CD4-positive, alpha-beta T cell treated with Interleukin-1 beta for 1 hour (primary cell): ENCODE measurements at regions not wholly inside any gene's neighbourhood (a gene's known extent, or its start where the extent isn't known, plus 50 kb on each side); places are given as distances from the start of the nearest gene placed in this dataset.

Source experiments
- DNase-seq, 2 donors: peaks; one replicate each; pipeline ENCODE4 v3.0.0-alpha.2; 2020 to 2022

- DNase-seq = no peak
Observed at GRCh38 chr2:122949523-122949922, 1075.6 kb upstream of the CNTNAP5 start.

- DNase-seq = no peak
Observed at GRCh38 chr2:122955776-122956175, 1069.3 kb upstream of the CNTNAP5 start.

DNA sequence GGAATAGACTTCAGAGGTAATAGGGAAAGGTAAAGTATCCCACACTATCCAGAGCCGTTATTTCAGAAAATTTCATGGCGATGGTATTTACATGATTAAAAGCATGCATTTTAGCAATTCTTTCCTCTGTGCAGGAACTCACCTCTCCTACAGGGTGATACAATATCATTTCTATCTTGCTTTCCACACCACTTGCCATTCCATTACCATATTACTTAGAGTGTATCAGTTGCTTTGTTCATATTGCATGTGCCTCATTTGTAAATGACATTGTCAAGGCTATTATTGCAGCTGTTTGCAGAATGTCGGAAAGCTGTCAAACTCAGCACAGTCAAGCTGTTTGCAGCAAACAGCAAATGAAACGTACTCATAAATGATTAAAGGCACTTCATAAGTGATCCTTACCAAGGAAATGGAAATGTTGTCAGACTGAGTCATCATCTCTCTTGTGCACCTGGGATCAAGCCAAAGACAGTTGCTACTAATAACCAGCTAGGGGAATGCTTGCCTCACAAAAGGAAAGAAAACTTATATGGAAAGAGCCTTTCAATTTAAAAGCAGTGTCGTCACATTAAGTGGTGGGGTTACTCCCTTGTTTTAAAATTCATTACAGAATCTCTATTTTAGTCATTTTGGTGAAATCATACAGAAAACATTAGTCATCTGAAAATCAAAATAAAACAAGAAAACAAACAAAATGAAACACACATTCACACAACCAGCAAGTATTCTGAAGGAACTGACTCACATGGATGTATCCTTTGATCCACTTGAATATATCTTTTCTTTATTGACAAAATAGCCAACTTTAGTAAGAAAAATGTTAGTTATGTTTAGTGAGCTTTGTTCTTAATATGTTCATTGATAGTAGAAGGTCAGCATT is 1064.1 kb upstream of the CNTNAP5 start:
- DNase-seq = no peak

DNA sequence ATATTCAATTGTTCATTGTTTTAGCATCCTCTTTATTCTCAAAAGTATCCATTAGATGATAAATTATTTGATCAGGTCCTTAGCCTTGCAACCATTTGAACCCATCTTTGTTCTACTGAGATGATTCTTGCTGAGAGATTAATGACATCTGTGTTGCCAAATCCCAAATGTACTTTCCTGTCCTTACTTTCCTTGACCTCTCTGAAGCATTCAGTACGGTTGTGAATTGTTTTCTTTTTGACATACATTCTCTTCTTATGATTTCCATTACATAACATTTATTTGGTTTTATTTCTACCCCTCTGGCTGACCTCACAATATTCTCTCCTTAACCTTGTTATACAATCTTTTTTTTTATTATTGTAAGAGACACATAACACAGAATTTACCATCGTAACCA is 1058.6 kb upstream of the CNTNAP5 start:
- DNase-seq = no peak

DNA sequence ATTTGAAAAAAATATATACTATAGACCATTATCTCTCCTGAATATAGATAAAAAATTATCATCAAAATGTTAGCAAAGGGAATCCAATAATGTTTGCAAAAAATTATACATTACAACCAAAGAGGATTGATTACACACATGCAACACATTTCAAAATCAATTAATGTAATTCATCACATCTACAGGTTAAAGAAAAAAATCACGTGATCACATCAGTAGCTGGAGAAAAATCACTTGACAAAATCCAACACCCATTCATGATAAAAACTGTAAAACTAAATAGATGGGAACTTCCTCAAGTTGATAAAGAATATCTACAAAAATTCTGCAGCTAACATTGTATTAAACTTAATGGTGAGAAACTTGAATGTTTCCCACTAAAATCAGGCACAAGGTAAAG is 1047.5 kb upstream of the CNTNAP5 start:
- DNase-seq = no peak

DNA sequence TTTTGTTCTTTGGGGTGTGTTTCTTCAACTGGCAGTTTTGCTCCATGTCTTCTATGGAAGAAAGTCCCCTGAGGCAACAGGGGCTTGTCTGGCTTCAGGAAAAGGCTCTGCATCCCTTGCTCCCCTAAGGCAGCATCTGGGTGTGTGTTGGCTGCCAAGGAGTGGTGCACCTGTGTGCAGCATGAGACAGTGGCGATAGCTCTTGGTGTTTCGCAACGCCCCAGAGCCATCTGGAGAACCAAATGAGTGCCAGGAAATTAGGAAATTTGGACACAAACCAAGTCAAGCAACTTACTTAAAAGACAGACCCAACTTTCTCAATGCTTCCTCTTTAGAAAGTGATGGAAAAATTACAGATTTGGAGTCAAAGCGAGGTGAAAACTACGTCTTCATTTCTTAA is 1044.4 kb upstream of the CNTNAP5 start:
- no peak for DNase-seq

DNA sequence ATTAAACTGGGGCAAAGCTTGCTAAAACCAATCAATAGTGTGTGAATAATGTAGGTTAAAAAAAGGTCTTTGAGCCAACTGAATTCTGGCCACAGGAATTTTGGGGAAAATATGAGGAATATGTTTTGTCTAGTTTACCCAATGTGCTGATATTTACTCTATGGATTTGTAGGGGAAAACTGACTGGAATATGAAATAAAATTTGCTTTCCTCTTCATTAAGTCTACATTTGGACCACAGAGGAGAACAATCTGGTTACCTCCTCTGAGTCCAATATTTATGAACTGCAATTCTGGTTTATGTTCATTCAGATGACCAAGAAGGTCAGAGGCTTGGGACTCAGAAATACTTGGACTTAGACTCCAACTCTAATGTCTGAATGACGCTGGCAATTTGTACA is 1042.2 kb upstream of the CNTNAP5 start:
- DNase-seq = no peak

- no peak for DNase-seq
Observed at GRCh38 chr2:122988395-122989221, 1036.5 kb upstream of the CNTNAP5 start.

- DNase-seq = no peak
Observed at GRCh38 chr2:122993592-122993991, 1031.5 kb upstream of the CNTNAP5 start.

- no peak for DNase-seq
Observed at GRCh38 chr2:122999258-122999657, 1025.8 kb upstream of the CNTNAP5 start.

DNA sequence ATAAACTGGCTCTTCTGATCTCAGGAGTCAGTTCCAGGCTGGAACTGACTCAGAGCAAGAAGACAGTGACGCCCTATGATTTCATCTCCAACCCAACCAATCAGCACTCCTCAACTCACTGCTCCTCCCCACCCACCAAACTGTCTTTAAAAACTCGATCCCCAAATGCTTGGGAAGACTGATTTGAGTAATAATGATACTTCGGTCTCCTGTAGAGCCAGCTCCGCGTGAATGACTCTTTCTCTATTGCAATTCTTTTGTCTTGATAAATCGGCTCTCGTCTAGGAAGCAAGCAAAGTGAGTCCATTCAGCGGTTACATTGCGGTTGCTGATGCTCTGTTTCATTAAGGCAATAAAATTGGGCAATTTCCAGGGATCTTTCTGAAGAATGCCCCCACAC is 1025.3 kb upstream of the CNTNAP5 start:
- no peak for DNase-seq

- no peak for DNase-seq
Observed at GRCh38 chr2:123002660-123003248, 1022.3 kb upstream of the CNTNAP5 start.

- no peak for DNase-seq
Observed at GRCh38 chr2:123015186-123015585, 1009.9 kb upstream of the CNTNAP5 start.

- no peak for DNase-seq
Observed at GRCh38 chr2:123035541-123035940, 989.5 kb upstream of the CNTNAP5 start.

GRCh38 chr2:123036300-123036699 is 988.8 kb upstream of the CNTNAP5 start:
- no peak for DNase-seq

GRCh38 chr2:123040506-123040905 is 984.6 kb upstream of the CNTNAP5 start:
- DNase-seq = no peak

DNA sequence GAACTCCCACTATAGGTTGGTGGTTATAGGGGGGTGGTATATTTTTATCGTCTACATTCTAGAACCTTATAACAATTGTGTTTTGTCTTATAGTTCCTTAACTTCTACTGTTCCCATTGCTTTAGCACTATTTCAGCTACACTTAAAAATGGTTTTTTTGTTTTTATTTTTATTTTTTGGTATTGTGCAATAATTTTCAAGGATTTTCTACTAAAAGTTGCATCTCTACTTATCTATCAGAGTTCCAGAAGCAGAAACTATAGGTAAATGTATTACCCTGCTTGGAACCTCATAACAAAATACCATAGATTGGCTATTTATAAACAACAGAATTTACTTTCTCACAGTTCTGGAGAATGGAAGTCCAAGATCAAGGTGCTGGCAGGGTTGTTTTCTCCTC is 981.6 kb upstream of the CNTNAP5 start:
- DNase-seq = no peak

- DNase-seq = no peak
Observed at GRCh38 chr2:123045713-123046112, 979.4 kb upstream of the CNTNAP5 start.

GRCh38 chr2:123047186-123047585 is 977.9 kb upstream of the CNTNAP5 start:
- no peak for DNase-seq

DNA sequence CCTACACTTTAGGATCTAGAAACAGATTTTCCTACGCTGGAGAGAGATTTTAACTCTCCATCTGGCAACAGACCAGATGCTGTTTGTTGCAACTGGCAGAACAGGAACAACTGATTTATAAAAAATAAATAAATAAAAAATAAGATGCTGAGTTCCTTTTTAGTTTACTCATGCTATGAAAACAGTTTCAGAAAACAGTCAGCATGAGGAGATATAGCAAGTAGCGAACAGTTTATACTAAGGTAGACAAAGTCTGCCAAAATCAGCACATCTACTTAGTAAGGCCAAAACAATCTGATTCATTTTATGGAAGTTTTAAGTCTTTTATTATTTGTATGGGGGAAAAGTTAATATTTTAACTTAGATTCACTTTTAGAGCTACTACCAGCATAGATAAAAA is 974.0 kb upstream of the CNTNAP5 start:
- DNase-seq = no peak

- DNase-seq = no peak
Observed at GRCh38 chr2:123061534-123061933, 963.6 kb upstream of the CNTNAP5 start.

- no peak for DNase-seq
Observed at GRCh38 chr2:123073371-123073770, 951.7 kb upstream of the CNTNAP5 start.

- DNase-seq = no peak
Observed at GRCh38 chr2:123073956-123074355, 951.1 kb upstream of the CNTNAP5 start.

DNA sequence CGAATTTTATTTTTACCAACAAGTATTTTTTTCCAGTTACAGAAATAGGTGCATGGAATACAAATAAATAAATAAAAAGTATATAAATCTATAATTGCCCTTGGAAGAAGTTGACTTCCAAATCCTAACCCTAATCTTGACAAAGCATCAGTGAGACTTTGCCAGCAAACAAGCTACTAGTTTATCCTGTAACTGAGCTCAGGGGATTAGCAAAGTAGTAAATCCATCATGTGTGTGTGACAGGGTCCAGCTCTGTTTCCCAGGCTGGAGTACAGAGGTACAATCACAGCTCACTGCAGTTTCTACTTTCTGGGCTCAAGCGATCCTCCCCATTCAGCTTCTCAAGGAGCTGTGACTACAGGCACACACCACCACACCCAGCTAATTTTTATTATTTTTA is 948.0 kb upstream of the CNTNAP5 start:
- DNase-seq = no peak
